PC-3 (cell line): ENCODE measurements at regions not wholly inside any gene's neighbourhood (a gene's known extent, or its start where the extent isn't known, plus 50 kb on each side); places are given as distances from the start of the nearest gene placed in this dataset.
A peak's percentile ranks its signal among the peaks of the same experiment; 100 is the strongest.

Source experiments
- ATAC-seq: fragments of 200-7000 bp; cut with Tn5 transposase; 2 replicates; pipeline ENCODE4 v1.9.1; 2020; ENCODE audit warnings: mild to moderate bottlenecking, moderate library complexity
- BruUV-seq: library from RNA; stranded (reverse); fragments of 400-500 nt; replicated peaks from 2 replicates; lab custom pipeline; 2021; lab: Mats Ljungman, UMichigan
- CTCF ChIA-PET: fragments of 300-600 bp; sonication (Branson Sonifier 250); formaldehyde crosslinking; loops from one replicate; lab custom pipeline; 2022; ENCODE audit warnings: antibody characterized with exemption; lab: Charles Lee
- POLR2A ChIA-PET: fragments of 300-600 bp; sonication (Branson Sonifier 250); formaldehyde crosslinking; loops from one replicate; lab custom pipeline; 2022; ENCODE audit warnings: antibody characterized with exemption; ENCODE audit not compliant: unreplicated experiment; lab: Charles Lee
- DNase-seq: peaks from one replicate; pipeline ENCODE4 v3.0.0-alpha.2; 2015
- H2AFZ ChIP-seq: fragments of 300-600 bp; sonication (generic); 2 replicates; pipeline ENCODE4 v1.6.0; 2016; ENCODE audit warnings: antibody characterized with exemption, low read length
- H3F3A ChIP-seq: fragments of 300-600 bp; sonication (generic); one replicate; pipeline ENCODE4 v1.6.0; 2017; ENCODE audit warnings: antibody characterized with exemption, low read length, control low read depth, mild to moderate bottlenecking; ENCODE audit not compliant: unreplicated experiment
- H3K27ac ChIP-seq: fragments of 300-600 bp; sonication (generic); 2 replicates; pipeline ENCODE4 v1.5.1; 2016; ENCODE audit warnings: mild to moderate bottlenecking, low read length
- H3K27me3 ChIP-seq: fragments of 300-600 bp; sonication (generic); 2 replicates; pipeline ENCODE4 v1.6.1; 2016; ENCODE audit warnings: low read length, mixed read lengths
- H3K36me3 ChIP-seq: fragments of 300-600 bp; sonication (generic); 2 replicates; pipeline ENCODE4 v1.6.1; 2016; ENCODE audit warnings: low read depth, mixed run types, low read length, mixed read lengths
- H3K4me1 ChIP-seq: fragments of 300-600 bp; sonication (generic); 2 replicates; pipeline ENCODE4 v1.5.1; 2016; ENCODE audit warnings: low read length; ENCODE audit not compliant: insufficient read depth
- H3K4me2 ChIP-seq: fragments of 300-600 bp; sonication (generic); 2 replicates; pipeline ENCODE4 v1.6.0; 2016; ENCODE audit warnings: low read length
- H3K4me3 ChIP-seq: fragments of 300-600 bp; sonication (generic); 2 replicates; pipeline ENCODE4 v1.5.1; 2016; ENCODE audit warnings: mild to moderate bottlenecking, low read length, mixed read lengths
- H3K79me2 ChIP-seq: fragments of 300-600 bp; sonication (generic); 2 replicates; pipeline ENCODE4 v1.6.1; 2017; ENCODE audit warnings: low read length, mixed read lengths
- H3K9ac ChIP-seq: fragments of 300-600 bp; sonication (generic); 2 replicates; pipeline ENCODE4 v1.6.0; 2016; ENCODE audit warnings: mild to moderate bottlenecking, low read length
- H3K9me2 ChIP-seq: fragments of 300-600 bp; sonication (generic); replicated peaks from 2 replicates; pipeline ENCODE4 v1.6.1; 2016; ENCODE audit warnings: mixed run types, low read length, mixed read lengths
- H3K9me3 ChIP-seq: fragments of 300-600 bp; sonication (generic); 2 replicates; pipeline ENCODE4 v1.6.1; 2016; ENCODE audit warnings: low read length, mixed read lengths
- H4K20me1 ChIP-seq: fragments of 300-600 bp; sonication (generic); 2 replicates; pipeline ENCODE4 v1.6.1; 2016; ENCODE audit warnings: low read length, mixed read lengths
- EZH2 ChIP-seq: fragments of 300-600 bp; sonication (generic); IDR thresholded peaks from one replicate; pipeline ENCODE4 v1.6.1; 2017; ENCODE audit warnings: antibody characterized with exemption, mild to moderate bottlenecking, low read length; ENCODE audit not compliant: unreplicated experiment
- EZH2phosphoT487 ChIP-seq: fragments of 300-600 bp; sonication (generic); IDR thresholded peaks from 2 replicates; pipeline ENCODE4 v1.6.1; 2018; ENCODE audit warnings: mild to moderate bottlenecking, antibody characterized with exemption, low read length, borderline replicate concordance
- intact Hi-C: fragments of 100-400 bp; cut with micrococcal nuclease; formaldehyde crosslinking; loops from 2 replicates; pipeline ENCODE4 v1.9.0; 2023
- TF ChIP-seq, protein P1 (sequence below): fragments of 300-600 bp; sonication (generic); conservative IDR thresholded peaks from 2 replicates; pipeline ENCODE4 v1.5.1; 2017; ENCODE audit warnings: antibody characterized with exemption, low read depth, mild to moderate bottlenecking, low read length

DNA sequence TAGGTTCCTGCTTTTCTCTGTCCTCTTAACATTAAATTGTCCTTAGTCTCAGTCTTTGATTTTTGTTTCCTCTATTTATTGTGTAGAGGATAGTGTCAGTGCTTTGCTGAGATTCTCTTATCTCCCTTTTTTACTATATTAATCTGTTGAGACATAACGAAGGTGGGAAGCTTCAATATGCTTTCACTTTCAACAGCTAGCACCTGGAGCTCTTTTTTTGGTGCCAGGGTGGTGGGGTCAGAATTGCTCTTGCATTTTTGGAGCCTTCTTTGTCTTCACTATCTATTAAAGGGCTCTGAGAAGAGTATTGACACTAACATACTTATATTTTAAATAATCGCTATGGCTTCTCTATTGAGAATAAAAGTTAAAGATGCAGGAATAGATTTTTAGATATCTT is 97.1 kb upstream of the EPHA7 start:
- Histone ChIP-seq H4K20me1 (no peaks in the 10 kb centered on the region), H3K27me3 (no peaks in the 10 kb centered on the region), H3K4me3 (no peak overlapping the region), H3K9me3 (no peaks in the 10 kb centered on the region), H3F3A (no peaks in the 10 kb centered on the region), H3K27ac (no peak overlapping the region), H3K4me1 (no peaks in the 10 kb centered on the region), H3K36me3 (no peaks in the 10 kb centered on the region), H3K9ac (no peak overlapping the region), H2AFZ (no peak overlapping the region), H3K4me2 (no peak overlapping the region), H3K79me2 (no peaks in the 10 kb centered on the region), H3K9me2 (no peaks in the 10 kb centered on the region)
- CTCF ChIA-PET, result no interaction called here
- DNase-seq, result no peak
- no peak for TF ChIP-seq EZH2
- no TSS peak for BruUV-seq
- intact Hi-C loops, result no loop called here
- no peak for ATAC-seq
- POLR2A ChIA-PET, result no interaction called here

- Histone ChIP-seq H3K27ac (no peak overlapping the region), H3K27me3 (no peaks in the 10 kb centered on the region), H3K9me3 (no peaks in the 10 kb centered on the region), H3K4me2 (no peak overlapping the region), H4K20me1 (no peaks in the 10 kb centered on the region), H3F3A (no peaks in the 10 kb centered on the region), H3K79me2 (no peaks in the 10 kb centered on the region), H3K9ac (no peak overlapping the region), H3K4me1 (no peaks in the 10 kb centered on the region), H2AFZ (no peak overlapping the region), H3K36me3 (no peaks in the 10 kb centered on the region), H3K4me3 (no peak overlapping the region), H3K9me2 (no peaks in the 10 kb centered on the region)
- TF ChIP-seq EZH2, result no peak
- CTCF ChIA-PET, result no interaction called here
- DNase-seq (no peak), ATAC-seq (no peak)
- POLR2A ChIA-PET, result no interaction called here
- no TSS peak for BruUV-seq
- intact Hi-C loops, result no loop called here
These were observed 96.4 kb upstream of the EPHA7 start for GRCh38 chr6:93515736-93516135.

DNA sequence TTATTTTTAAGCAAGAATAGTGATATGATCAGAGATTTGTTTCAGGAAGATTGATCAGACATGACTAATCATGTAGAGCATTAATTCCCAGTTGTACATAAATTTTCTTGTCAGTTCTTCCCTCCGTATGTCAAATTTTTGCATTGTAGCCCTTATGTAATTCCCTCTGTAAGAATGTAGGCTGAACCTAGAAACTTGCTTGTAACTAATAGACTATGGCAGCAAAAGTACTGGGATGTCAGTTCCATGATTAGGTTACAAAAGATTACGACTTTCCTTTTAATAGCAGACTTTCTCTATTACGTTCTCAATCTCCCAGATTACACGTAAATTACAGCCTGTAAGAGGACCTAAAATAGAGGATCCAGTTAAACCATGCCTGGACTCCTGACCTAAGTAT is 79.4 kb upstream of the EPHA7 start:
- Histone ChIP-seq H3K27me3 (no peaks in the 10 kb centered on the region), H3K27ac (no peak overlapping the region), H3K4me1 (no peaks in the 10 kb centered on the region), H3K4me3 (no peak overlapping the region), H4K20me1 (no peaks in the 10 kb centered on the region), H3K9me3 (no peaks in the 10 kb centered on the region), H3K9ac (no peak overlapping the region), H3F3A (no peaks in the 10 kb centered on the region), H3K79me2 (no peaks in the 10 kb centered on the region), H3K9me2 (no peaks in the 10 kb centered on the region), H3K4me2 (no peak overlapping the region), H3K36me3 (no peaks in the 10 kb centered on the region), H2AFZ (no peak overlapping the region)
- no peak for TF ChIP-seq EZH2phosphoT487
- TF ChIP-seq EZH2, result no peak
- TF ChIP-seq, protein P1, sequence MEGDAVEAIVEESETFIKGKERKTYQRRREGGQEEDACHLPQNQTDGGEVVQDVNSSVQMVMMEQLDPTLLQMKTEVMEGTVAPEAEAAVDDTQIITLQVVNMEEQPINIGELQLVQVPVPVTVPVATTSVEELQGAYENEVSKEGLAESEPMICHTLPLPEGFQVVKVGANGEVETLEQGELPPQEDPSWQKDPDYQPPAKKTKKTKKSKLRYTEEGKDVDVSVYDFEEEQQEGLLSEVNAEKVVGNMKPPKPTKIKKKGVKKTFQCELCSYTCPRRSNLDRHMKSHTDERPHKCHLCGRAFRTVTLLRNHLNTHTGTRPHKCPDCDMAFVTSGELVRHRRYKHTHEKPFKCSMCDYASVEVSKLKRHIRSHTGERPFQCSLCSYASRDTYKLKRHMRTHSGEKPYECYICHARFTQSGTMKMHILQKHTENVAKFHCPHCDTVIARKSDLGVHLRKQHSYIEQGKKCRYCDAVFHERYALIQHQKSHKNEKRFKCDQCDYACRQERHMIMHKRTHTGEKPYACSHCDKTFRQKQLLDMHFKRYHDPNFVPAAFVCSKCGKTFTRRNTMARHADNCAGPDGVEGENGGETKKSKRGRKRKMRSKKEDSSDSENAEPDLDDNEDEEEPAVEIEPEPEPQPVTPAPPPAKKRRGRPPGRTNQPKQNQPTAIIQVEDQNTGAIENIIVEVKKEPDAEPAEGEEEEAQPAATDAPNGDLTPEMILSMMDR, result no peak
- CTCF ChIA-PET, result no interaction called here
- DNase-seq (no peak), ATAC-seq (no peak)
- POLR2A ChIA-PET, result no interaction called here
- BruUV-seq, result no TSS peak
- intact Hi-C loops, result no loop called here

- H3F3A ChIP-seq, result no peaks in the 10 kb centered on the region
- ChIA-PET POLR2A (no interaction called here), CTCF (no interaction called here)
- no peak overlapping the region for H2AFZ ChIP-seq
- intact Hi-C loops, result no loop called here
- no peaks in the 10 kb centered on the region for H3K4me1 ChIP-seq
- H3K4me2 ChIP-seq, result no peak overlapping the region
- H3K27ac ChIP-seq, result no peak overlapping the region
- H4K20me1 ChIP-seq, result no peaks in the 10 kb centered on the region
- H3K27me3 ChIP-seq, result no peaks in the 10 kb centered on the region
- DNase-seq, result peak; percentile 6
- H3K9me2 ChIP-seq, result no peaks in the 10 kb centered on the region
- H3K79me2 ChIP-seq, result no peaks in the 10 kb centered on the region
- BruUV-seq, result no TSS peak
- no peak overlapping the region for H3K9ac ChIP-seq
- no peaks in the 10 kb centered on the region for H3K9me3 ChIP-seq
- TF ChIP-seq EZH2 (no peak), EZH2phosphoT487 (no peak)
- TF ChIP-seq, protein P1, result no peak
- ATAC-seq, result peak; percentile 56; the same call in 1 of the 2 replicates
- no peaks in the 10 kb centered on the region for H3K36me3 ChIP-seq
- no peak overlapping the region for H3K4me3 ChIP-seq
These were observed 77.2 kb upstream of the EPHA7 start for GRCh38 chr6:93496548-93496947.
